NCI-H748 treated with DMSO at 0.1 percent for 48 hours (cell line): ENCODE measurements at regions not wholly inside any gene's neighbourhood (a gene's known extent, or its start where the extent isn't known, plus 50 kb on each side); places are given as distances from the start of the nearest gene placed in this dataset.

Experiments
- DNase-seq: peaks from one replicate; lab custom pipeline; 2025; lab: John Stamatoyannopoulos, UW

DNA sequence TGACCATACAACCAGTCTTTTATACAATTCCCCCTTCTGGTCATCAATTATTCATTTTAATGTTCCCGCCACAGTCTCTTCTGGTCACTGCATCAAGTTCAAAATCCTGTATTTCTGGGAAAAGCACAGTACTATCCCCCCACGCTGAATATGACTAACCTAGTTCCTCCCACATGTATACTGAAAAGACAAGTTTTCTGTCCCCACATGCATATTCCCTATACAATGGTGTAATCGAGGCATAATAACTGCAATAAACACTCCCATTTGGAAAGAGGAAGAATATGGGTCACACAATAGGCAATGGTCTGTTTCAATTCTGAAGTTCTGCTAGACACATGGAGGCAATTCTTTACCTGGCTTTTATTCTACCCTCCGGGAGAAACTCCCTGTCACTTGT lies 344.9 kb downstream of the EFNA5 start:
- DNase-seq = no peak

DNA sequence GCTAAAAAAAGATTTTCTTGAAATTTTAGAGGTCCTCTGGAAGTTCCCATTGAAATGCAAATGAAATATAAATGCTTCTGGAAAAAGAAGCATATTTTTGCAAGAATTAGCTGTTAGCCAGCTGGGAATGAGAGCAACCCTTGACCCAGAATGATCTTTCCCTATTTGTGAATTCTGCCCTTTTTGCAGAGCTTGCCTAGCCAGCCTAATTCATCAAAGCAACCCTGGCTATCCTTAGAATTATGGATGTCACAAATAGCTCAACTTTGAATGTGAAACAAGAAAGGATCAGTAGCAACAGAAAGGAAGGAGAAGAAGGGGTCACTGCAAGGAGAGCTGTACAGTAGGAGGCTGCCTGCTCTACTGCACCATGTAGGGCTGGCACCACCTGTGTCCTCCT lies 345.9 kb downstream of the EFNA5 start:
- no peak for DNase-seq

DNA sequence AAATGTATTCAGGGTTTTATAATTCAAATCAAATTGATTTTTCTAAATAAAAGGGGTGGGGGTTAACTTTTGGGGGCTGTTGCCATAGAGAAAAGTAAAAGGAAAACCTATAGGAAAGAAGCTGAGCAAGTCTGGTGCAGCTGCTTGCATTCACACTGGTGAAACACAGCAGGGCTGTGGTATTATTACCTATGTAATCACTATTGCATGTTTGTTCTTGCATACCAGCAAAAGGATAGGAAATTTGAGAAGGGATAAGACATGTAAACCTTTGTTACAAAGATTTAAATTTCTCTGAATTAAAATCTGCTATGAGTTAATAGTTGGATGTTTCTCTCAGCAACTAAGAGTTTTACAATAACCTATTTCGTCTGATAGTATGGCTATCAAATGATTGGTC lies 346.7 kb downstream of the EFNA5 start:
- no peak for DNase-seq

DNA sequence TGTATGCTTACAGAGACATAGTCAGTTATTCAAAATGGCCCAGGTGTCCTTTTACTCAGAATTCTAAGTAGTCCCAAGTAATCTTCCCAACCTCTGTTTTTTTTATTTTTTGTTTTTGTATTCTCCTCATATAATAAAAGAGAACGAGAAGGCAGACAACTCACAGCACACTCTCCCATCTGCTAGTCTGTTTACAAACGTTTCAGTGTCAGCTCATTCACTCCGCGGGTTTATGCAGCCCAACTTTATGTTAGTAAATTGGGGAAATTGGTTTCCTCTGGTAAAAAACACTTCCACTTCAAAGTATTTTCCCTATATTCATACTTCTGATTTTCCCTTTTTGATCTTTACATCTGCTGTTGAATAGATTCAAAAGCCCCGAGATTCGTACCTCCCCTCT lies 347.2 kb downstream of the EFNA5 start:
- no peak for DNase-seq

DNA sequence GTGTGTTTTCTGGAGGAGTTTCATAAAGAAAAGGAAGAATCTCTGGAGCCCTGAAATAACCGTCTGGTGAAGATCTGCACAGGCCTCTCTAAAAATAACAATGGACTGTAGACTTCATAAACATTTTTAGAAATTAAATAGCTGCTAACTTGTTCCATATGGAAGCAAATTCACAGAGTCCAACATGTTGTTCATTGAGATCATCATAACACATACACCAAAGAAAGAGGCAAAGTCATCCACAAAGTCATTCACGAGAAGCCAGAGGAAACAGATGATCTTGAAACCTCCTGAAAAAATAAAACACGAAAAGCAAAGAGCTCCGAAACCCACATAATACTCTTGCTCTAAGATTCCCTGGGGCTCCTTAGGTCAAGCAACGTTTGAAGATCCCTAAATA lies 347.8 kb downstream of the EFNA5 start:
- no peak for DNase-seq

DNA sequence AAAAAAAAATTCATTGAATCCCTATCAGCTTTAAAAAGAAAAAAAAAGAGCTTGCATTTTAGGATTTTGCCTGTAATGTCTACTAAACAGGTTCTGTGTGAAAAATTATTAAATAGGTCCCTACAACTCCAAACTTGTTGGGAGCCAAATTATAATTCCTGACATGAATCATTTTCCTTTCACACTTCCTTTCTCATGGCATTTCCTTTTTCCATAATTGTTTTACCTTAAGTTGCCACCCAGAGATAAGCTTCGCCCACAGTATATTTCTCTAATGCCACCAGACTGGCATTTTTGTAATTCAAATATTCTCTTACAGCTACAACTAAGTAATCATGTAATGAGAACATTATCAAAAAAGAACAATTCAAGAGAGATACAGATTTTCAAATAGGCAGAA lies 348.8 kb downstream of the EFNA5 start:
- no peak for DNase-seq

DNA sequence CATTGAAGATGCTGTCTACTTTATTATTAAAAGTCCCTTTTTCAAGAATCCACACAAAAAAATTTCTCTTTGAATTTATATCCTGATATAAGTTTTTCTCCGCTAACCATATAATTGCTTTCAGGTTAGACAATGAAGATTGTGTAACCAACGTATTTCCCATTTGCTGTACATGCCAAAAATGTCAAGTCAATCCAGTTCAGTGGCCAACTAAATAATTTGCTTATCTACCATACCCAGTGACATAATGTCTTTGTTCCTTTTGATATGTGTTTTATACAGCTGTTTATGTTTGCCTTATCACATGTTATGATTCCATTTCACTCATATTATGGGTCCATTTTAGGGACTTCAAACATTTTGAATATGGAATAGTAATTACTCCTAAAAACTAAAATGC lies 349.9 kb downstream of the EFNA5 start:
- no peak for DNase-seq

DNA sequence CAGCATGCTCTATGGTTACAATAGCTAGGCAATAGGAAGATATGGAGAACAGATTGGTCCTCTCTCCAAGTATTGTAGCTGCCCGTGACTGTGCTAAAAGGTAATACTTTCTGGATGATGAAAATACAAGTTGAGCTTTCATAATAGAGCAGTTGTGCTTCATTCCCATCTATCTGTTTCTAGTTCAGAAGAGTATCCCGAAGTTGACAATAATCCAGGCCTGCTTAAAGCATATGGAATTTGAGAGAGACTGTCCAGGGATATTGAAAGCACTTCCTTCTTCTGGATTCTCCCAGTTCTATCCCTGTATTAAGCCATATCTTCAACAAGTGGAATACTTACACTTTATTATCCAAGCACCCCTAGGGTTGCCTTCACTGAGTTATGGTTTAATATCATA lies 350.4 kb downstream of the EFNA5 start:
- no peak for DNase-seq

DNA sequence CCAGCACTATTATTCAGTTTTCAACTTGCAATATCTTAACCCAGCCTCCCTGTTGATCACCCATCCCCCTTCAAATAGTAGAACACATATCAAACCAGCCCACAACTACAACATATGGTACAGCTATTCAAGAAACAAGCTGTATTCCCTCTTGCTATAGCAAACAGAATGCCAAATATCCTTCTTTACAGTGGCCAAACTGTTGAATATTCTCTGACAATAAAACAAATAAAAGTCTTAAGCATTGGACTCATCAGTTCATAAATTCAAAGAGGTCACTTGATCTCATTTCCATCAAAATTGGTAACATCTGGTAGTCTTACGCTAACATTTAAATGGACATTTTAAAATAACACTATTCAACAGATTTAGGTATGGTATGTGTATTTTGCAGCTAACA lies 350.8 kb downstream of the EFNA5 start:
- DNase-seq = no peak

DNA sequence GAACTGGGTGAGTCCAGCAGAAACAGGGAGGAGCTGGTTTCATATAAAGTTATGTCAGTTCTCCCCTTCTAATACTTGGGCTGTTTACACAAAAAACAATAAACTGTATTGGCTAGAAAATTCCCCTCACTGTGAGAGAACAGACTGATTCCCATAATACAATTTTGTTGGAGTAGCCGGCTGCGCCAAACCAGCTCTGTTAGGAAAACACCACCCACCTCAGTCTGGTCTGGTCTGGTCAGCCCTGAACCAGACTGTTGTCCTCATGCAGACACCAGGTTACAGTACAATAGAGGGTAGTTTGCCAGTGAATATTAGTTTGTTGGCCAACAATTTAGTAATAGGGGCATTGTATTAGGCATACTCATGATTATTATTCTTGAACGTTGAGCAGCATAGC lies 356.4 kb downstream of the EFNA5 start:
- DNase-seq = no peak

DNA sequence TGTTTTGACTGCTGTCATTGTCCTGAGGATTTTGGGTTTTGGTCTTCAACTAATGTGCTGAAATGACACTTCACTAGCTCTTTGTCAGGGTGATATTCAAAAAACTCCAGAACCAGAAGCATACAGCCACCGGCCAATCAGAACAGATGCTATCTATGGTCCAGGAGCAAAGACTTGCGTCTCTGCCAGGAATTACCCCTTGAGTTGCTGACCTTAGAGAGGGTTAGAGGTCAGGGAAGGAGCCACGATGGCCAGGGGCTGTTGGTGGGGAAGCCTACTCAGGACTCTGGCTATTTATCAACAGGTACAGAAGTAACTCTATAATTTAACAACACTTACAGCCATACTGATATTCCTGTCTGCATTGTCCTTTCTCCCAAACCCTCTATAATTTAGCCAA lies 356.8 kb downstream of the EFNA5 start:
- no peak for DNase-seq

DNA sequence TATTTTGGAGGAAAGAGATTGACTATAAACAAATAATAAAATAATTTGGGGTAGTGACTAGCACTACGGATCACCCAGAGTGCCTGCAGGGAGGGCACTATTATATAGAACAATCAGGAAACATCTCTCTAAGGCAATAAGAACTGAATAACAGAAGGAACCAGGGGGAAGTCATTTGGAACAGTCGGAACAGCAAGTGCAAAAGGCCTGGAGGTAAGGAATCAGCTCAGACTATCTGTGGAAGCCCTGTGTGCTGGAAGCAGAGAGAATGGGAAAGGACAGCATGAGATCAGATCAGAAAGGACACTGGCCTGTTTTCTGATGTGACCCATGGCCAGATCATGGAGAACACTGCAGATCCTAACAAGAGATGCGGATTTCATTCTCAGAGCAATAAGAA lies 357.6 kb downstream of the EFNA5 start:
- no peak for DNase-seq

DNA sequence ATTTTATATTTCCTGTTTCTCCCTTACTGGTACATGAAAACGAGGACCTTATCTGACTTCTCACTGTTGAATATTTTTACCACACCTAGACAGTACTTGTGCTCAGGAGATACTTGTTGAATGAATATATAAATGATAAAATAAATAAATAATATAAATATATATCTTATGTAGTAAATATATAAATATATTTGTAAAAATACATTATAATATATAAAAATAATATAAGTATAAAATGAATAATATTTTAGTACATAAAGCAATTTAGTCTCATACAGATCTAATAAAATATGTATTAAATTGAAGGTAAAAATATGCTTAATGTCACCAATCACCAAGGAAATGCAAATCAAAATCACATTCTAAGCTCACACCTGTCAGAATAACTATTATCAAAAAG lies 360.6 kb downstream of the EFNA5 start:
- no peak for DNase-seq

DNA sequence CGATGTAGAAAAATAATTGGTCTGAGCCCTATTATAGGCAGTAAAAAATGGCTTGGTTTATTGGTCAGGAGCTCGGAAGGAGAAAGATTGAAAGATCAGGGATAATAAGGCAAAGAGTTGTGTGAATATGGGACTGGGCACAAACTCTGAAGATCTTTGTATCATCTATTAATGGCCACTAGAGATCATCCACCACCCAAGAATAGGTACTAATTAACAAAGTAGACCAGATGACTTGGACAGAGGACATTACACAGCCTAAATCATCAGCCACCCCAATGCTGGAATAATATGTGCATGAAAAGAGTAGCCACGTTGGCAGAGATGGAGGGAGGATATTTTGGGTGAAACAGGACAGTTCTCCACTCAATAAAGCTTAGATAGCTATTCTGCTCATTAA lies 364.1 kb downstream of the EFNA5 start:
- DNase-seq = no peak

DNA sequence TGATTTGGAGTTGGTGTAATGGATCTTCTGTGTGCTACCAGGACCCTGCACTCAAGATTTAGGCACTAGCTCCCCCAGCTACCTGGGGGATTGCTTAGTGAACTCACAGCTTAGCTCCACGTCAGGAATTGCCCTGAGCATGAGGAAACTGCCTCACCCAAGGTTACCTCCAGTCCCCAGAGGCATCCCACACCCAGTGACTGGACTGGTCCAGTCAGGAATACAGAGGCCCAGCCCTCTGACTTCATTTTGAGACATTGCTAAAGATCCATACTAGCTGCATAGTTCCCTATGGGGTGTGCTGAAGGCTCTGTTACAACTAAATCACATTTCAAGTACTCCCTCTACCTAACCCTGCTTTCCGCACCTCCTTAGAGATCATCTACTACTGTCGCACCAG lies 364.7 kb downstream of the EFNA5 start:
- DNase-seq = no peak

DNA sequence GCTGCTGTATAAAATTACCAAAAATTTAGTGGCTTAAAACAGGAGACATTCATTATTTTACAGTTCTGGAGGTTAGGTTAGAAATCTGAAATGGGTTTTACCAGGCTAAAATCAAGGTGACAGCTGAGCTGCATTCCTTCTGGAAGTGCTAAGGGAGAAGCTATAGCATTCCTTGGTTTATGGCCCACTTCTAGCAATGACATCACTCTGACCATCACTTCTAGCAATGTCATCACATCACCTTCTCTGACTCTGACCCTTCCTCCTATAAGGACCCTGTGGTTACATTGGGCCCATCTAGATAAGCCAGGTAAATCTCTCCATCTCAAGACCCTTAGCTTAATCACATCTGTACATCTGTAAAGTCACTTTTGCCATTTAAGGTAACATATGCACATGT lies 366.1 kb downstream of the EFNA5 start:
- no peak for DNase-seq

DNA sequence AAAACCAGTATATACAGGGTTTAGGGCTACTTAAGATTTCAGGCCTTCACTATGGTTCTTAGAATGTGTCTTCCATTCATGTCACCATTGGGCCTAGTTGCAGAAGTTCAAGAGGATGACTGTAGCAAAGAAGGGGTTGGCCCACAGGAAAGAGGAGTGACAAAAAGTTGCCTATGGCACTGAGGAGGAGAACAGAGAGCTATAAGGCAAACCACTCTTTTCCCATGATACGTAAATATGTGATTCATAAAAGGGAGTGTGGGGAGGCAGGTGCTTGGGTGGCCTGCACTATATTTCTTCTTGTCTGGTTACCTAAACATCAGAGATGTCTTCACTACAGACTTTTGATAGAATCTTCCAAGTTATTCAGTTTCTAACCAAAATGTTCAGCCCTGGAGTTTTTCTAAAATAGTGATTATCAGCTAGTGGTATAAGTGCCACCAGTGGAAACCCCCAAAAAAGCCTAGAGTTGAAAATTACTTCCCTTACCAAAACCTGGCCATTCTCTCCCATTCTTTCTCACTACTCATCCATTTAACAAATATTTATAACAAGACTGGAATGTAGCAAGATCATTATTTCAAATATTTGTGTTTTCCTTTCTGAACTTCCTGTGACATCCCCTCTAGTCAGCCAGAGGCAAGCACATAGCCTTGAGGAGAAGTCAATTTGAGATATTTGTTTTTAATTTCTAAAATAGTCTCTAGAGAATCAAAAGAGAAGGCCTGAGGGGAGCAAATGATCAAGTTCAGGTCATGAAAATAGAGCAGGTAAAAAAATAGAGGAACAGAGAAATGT lies 367.4 kb downstream of the EFNA5 start:
- no peak for DNase-seq

DNA sequence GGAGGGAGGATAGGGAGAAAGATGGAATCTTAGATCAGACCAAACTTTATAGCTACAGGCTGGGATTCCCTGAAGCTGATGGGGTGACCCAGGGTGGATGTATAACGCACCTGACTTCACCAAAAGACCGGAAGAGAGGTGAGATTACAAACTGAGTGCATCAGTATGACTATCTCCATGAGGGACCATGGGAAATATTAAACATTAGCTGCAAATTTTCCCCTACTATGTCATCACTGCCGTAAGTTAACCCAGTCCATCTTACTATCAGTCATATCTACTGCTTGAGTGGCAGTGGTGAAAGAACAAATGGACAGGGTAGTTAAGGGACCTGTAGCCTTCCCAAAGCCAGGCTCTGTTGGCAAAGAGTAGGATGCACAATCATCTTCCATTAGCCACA lies 368.3 kb downstream of the EFNA5 start:
- no peak for DNase-seq

DNA sequence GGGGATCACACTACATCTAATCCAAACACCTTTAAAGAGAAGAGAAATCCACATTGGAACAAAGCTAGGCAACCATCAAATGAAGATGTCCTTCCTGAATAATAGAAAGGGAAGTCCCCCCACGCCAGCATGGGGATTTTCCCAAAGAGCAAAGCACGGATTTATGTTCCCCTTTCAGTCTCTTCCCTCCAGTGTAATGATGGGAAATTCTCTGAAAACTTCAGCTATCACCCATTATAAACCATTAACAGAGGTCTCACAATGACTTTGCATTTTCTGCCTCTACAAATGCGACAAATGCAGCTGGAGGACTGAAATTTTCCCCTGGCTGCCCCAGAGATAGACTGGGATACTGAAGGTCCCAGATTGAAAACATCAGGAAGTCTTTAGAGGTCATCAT lies 368.7 kb downstream of the EFNA5 start:
- no peak for DNase-seq

DNA sequence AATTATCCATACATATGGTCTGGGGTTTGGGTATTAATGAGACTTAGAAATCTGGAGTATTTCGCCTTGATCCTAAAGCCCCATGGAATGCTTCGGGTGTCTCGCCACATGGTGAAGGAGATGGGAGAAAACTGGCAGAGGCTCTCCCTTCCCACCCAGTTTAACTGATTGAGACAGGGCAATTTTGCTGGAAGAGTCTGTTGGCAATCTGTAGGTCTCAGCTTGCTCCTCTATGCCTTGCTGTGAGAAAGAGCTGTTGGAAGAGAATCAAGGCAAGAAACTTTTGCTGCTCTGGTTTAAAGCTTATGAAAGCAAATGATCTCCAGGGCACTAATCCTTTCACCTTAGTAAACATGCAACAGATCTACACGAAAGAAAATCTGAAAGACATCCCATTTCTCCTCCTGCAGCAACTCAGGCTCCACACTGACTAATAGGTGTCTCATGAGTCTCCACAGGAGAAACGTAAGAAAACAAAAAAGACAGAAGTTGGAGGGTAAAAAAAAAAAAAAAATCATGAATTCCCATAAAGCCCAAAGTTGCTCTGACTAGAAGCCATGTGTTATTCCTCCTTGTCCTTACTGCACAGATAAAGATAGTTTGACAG lies 369.9 kb downstream of the EFNA5 start:
- no peak for DNase-seq

DNA sequence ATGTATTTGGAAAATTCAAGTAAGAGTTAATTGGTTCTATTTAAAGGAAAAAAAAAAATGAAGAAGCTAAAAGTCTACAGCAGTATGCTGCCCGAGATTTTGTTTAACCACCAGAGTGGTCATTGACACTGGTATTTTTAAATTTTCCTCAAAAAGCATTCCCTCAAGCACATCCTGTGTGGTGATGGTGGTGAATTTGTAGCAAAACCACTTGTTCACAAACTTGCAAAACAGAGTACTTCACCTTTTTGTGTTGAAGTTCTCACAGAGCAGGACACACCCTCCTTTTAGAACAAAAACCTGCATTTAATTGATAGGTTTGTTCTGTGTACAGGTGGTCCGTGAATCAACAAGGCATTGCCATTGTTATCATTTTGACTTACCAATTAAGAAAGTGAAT lies 374.2 kb downstream of the EFNA5 start:
- DNase-seq = peak; percentile 35

DNA sequence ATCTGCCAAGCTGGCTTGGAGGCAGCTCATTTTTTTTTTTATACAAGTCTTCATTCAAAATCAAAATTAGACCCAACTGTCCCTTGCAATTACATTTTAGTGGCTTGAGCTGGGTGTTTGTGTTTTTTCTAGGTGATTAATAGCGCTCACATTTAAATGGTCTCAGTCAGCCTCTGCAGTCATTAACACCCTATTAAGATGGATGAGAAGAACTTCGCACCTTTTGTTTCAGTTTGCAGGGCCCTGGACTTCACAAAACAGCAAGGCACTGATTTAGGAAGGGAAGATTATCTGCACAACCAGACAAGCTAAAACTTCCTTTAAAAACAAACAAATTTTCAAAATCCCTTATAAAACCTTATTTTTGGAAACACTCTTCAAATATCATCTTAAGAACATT lies 374.8 kb downstream of the EFNA5 start:
- DNase-seq = no peak

DNA sequence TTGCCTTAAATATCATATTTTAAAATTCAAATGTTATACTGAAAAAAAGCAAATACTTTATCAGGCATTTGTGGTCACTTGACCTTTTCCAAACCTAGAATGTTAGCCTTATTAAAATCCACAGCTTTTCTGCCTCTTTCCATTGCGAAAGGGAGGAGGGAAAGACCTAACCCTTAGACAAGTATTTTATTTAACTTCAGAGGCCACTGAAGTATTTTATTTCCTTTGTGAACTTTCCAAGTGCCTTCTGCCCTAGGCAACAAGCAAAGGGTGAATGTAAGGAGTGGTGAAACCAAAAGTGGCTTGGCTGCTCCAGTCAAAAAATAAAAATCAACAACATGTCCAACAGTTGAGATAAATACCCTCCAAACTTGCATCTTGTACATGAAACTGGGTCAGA lies 376.1 kb downstream of the EFNA5 start:
- no peak for DNase-seq

DNA sequence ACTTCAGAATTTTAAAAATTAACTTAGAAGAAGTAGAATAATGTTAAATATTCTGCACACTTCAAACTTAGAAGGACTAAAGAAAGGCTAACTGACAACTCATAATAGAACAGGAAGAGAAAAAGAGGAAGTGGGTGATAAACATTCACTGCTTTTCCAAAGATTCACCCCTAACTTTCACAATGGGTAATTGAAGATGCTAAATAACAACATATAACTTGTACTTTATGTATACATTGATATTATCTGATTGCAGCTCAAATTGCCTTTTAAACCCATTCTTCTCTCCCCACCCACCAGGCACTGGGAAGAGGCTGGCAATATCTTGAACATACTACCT lies 376.6 kb downstream of the EFNA5 start:
- no peak for DNase-seq
